C4-2B (cell line): ENCODE measurements at regions not wholly inside any gene's neighbourhood (a gene's known extent, or its start where the extent isn't known, plus 50 kb on each side); places are given as distances from the start of the nearest gene placed in this dataset.

ENCODE experiments used
- ZFX ChIP-seq: fragments of 450-650 bp; IDR thresholded peaks from 2 replicates; pipeline ENCODE4 v1.6.1; 2017
- TF ChIP-seq, protein P1 (sequence below): fragments of 450-650 bp; conservative IDR thresholded peaks from 2 replicates; pipeline ENCODE4 v1.5.1; 2017; ENCODE audit warnings: mild to moderate bottlenecking

DNA sequence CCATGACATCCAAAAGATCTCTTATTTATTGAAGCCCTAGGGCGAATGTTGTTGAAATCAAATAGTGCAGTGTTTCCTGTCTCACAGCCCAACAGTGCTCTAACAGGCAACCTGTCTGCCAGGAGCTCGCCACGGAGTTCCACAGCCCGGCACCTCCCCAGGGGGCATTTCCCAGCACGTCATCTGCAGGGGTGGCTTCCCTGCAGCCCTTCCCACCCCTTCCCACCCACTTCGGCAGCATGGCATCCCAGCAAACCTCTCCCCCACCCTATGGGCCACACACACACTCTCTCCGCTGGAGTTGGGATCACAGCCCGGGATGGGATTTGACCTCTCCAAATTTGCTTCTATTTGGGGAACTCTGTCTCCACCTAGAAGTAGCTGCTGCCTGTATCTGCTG lies 62.7 kb upstream of the C14orf180 start:
- TF ChIP-seq, protein P1, sequence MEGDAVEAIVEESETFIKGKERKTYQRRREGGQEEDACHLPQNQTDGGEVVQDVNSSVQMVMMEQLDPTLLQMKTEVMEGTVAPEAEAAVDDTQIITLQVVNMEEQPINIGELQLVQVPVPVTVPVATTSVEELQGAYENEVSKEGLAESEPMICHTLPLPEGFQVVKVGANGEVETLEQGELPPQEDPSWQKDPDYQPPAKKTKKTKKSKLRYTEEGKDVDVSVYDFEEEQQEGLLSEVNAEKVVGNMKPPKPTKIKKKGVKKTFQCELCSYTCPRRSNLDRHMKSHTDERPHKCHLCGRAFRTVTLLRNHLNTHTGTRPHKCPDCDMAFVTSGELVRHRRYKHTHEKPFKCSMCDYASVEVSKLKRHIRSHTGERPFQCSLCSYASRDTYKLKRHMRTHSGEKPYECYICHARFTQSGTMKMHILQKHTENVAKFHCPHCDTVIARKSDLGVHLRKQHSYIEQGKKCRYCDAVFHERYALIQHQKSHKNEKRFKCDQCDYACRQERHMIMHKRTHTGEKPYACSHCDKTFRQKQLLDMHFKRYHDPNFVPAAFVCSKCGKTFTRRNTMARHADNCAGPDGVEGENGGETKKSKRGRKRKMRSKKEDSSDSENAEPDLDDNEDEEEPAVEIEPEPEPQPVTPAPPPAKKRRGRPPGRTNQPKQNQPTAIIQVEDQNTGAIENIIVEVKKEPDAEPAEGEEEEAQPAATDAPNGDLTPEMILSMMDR, result no peak
- no peak for TF ChIP-seq ZFX
